IMR-90 (cell line): ENCODE measurements at regions not wholly inside any gene's neighbourhood (a gene's known extent, or its start where the extent isn't known, plus 50 kb on each side); places are given as distances from the start of the nearest gene placed in this dataset.

Source experiments
- ATAC-seq: fragments of 200-7000 bp; cut with Tn5 transposase; 2 replicates; pipeline ENCODE4 v1.9.1; 2020; ENCODE audit warnings: low read depth, mild to moderate bottlenecking, moderate library complexity
- BruUV-seq: library from RNA; stranded (reverse); fragments of 400-500 nt; replicated peaks from 2 replicates; lab custom pipeline; 2021; lab: Mats Ljungman, UMichigan
- CTCF ChIA-PET: fragments of 300-600 bp; formaldehyde crosslinking; extraction: SDS; loops from one replicate; lab custom pipeline; 2021; ENCODE audit warnings: antibody characterized with exemption; lab: Yijun Ruan, JAX
- POLR2A ChIA-PET: fragments of 300-600 bp; sonication (Branson Sonifier 250); formaldehyde crosslinking; loops from one replicate; lab custom pipeline; 2022; ENCODE audit warnings: antibody characterized with exemption; ENCODE audit not compliant: unreplicated experiment; lab: Charles Lee
- DNase-seq: peaks from one replicate; pipeline ENCODE4 v3.0.0; 2013
- H2AFZ ChIP-seq: replicated peaks from 2 replicates; pipeline ENCODE3; 2013; ENCODE audit warnings: low read length, mild to moderate bottlenecking; ENCODE audit not compliant: poor library complexity
- H2AK5ac ChIP-seq: 2 replicates; pipeline ENCODE4 v1.6.1; 2013; ENCODE audit warnings: low read depth, low read length, inconsistent platforms
- H2AK9ac ChIP-seq: replicated peaks from 2 replicates; pipeline ENCODE3; 2013; ENCODE audit warnings: mild to moderate bottlenecking, low read depth, low read length, moderate library complexity; ENCODE audit not compliant: poor library complexity
- H2BK120ac ChIP-seq: 2 replicates; pipeline ENCODE4 v1.6.1; 2013; ENCODE audit warnings: low read depth, low read length, inconsistent platforms
- H2BK15ac ChIP-seq: 3 replicates; pipeline ENCODE4 v1.6.1; 2013; ENCODE audit warnings: low read depth, low read length, inconsistent platforms
- H2BK20ac ChIP-seq: 2 replicates; pipeline ENCODE4 v1.6.1; 2013; ENCODE audit warnings: low read depth, mild to moderate bottlenecking, inconsistent platforms, low read length, moderate library complexity
- H2BK5ac ChIP-seq: 2 replicates; pipeline ENCODE4 v1.6.1; 2013; ENCODE audit warnings: mild to moderate bottlenecking, low read depth, low read length, inconsistent platforms; ENCODE audit not compliant: poor library complexity, severe bottlenecking
- H3K14ac ChIP-seq: replicated peaks from 2 replicates; pipeline ENCODE4 v1.6.1; 2013; ENCODE audit warnings: low read depth, low read length, inconsistent platforms
- H3K18ac ChIP-seq: 2 replicates; pipeline ENCODE4 v1.6.1; 2013; ENCODE audit warnings: low read depth, low read length, control low read depth
- H3K23ac ChIP-seq: 2 replicates; pipeline ENCODE4 v1.6.1; 2013; ENCODE audit warnings: low read depth, low read length, inconsistent platforms
- H3K27ac ChIP-seq: 2 replicates; pipeline ENCODE4 v1.5.1; 2013; ENCODE audit warnings: mild to moderate bottlenecking, control low read depth, low read length; ENCODE audit not compliant: insufficient read depth
- H3K27me3 ChIP-seq: 2 replicates; pipeline ENCODE4 v1.6.1; 2013; ENCODE audit warnings: low read length; ENCODE audit not compliant: control insufficient read depth, insufficient read depth
- H3K36me3 ChIP-seq: 2 replicates; pipeline ENCODE4 v1.6.1; 2013; ENCODE audit warnings: low read length, mixed read lengths; ENCODE audit not compliant: control insufficient read depth, insufficient read depth
- H3K4ac ChIP-seq: 2 replicates; pipeline ENCODE4 v1.6.1; 2013; ENCODE audit warnings: low read depth, low read length, inconsistent platforms
- H3K4me1 ChIP-seq: 2 replicates; pipeline ENCODE4 v1.6.1; 2013; ENCODE audit warnings: low read length, mixed read lengths; ENCODE audit not compliant: control insufficient read depth, insufficient read depth
- H3K4me2 ChIP-seq: 2 replicates; pipeline ENCODE4 v1.6.1; 2013; ENCODE audit warnings: low read depth, mild to moderate bottlenecking, control low read depth, low read length, moderate library complexity
- H3K4me3 ChIP-seq: 2 replicates; pipeline ENCODE4 v1.5.1; 2013; ENCODE audit warnings: low read depth, mild to moderate bottlenecking, control low read depth, low read length, moderate library complexity; ENCODE audit not compliant: insufficient read depth
- H3K56ac ChIP-seq: 2 replicates; pipeline ENCODE4 v1.6.1; 2013; ENCODE audit warnings: low read length, inconsistent platforms; ENCODE audit not compliant: insufficient read depth; ENCODE audit errors: extremely low read depth
- H3K79me1 ChIP-seq, 2 experiments: 2 replicates each; pipeline ENCODE4 v1.6.1; 2013; ENCODE audit warnings: low read length in 2 of 2, inconsistent platforms in 1 of 2, low read depth in 1 of 2
- H3K9ac ChIP-seq: 2 replicates; pipeline ENCODE4 v1.6.1; 2013; ENCODE audit warnings: low read depth, low read length, control low read depth
- H3K9me1 ChIP-seq: 2 replicates; pipeline ENCODE4 v1.6.1; 2013; ENCODE audit warnings: low read length, inconsistent platforms; ENCODE audit not compliant: insufficient read depth
- H3K9me3 ChIP-seq: 2 replicates; pipeline ENCODE4 v1.6.1; 2013; ENCODE audit warnings: low read length; ENCODE audit not compliant: control insufficient read depth, insufficient read depth
- H4K20me1 ChIP-seq: 2 replicates; pipeline ENCODE4 v1.6.1; 2013; ENCODE audit warnings: low read length, inconsistent platforms; ENCODE audit not compliant: insufficient read depth
- H4K5ac ChIP-seq: 2 replicates; pipeline ENCODE4 v1.6.1; 2013; ENCODE audit warnings: mild to moderate bottlenecking, low read depth, low read length, control low read depth
- H4K8ac ChIP-seq, 2 experiments: 2 replicates each; pipeline ENCODE4 v1.6.1; 2013; ENCODE audit warnings: low read depth in 2 of 2, low read length in 2 of 2, control low read depth in 1 of 2, inconsistent platforms in 1 of 2
- H4K91ac ChIP-seq: 2 replicates; pipeline ENCODE4 v1.6.1; 2013; ENCODE audit warnings: low read depth, low read length, inconsistent platforms; ENCODE audit not compliant: insufficient read depth
- CEBPB ChIP-seq: IDR thresholded peaks from 2 replicates; pipeline ENCODE4 v1.6.1; 2012; ENCODE audit warnings: low read depth, low read length, improper control_type of control experiment
- FOS ChIP-seq: fragments of 150-350 bp; IDR thresholded peaks from 2 replicates; pipeline ENCODE4 v1.6.1; 2016; ENCODE audit warnings: low read depth, low read length
- MAFK ChIP-seq: IDR thresholded peaks from 2 replicates; pipeline ENCODE4 v1.6.1; 2012; ENCODE audit warnings: low read depth, low read length, improper control_type of control experiment
- MAZ ChIP-seq: IDR thresholded peaks from 2 replicates; pipeline ENCODE4 v1.6.1; 2012; ENCODE audit warnings: low read depth, mild to moderate bottlenecking, low read length, improper control_type of control experiment, moderate library complexity, borderline replicate concordance
- MXI1 ChIP-seq: IDR thresholded peaks from 2 replicates; pipeline ENCODE4 v1.6.1; 2012; ENCODE audit warnings: low read depth, mild to moderate bottlenecking, low read length, moderate library complexity, borderline replicate concordance
- NFE2L2 ChIP-seq: fragments of 150-350 bp; IDR thresholded peaks from 2 replicates; pipeline ENCODE4 v1.6.1; 2016; ENCODE audit warnings: low read depth, mild to moderate bottlenecking, low read length
- POLR2A ChIP-seq: IDR thresholded peaks from 2 replicates; pipeline ENCODE4 v1.6.1; 2012; ENCODE audit warnings: mild to moderate bottlenecking, low read depth, low read length
- RAD21 ChIP-seq: IDR thresholded peaks from 2 replicates; pipeline ENCODE4 v1.6.1; 2012; ENCODE audit warnings: low read length, improper control_type of control experiment
- RCOR1 ChIP-seq: IDR thresholded peaks from 2 replicates; pipeline ENCODE4 v1.6.1; 2012; ENCODE audit warnings: mild to moderate bottlenecking, low read length, improper control_type of control experiment; ENCODE audit not compliant: insufficient replicate concordance
- SMC3 ChIP-seq: fragments of 150-350 bp; IDR thresholded peaks from 2 replicates; pipeline ENCODE4 v1.6.1; 2016; ENCODE audit warnings: low read depth, mild to moderate bottlenecking, antibody characterized with exemption, low read length, moderate library complexity
- USF2 ChIP-seq: fragments of 150-350 bp; IDR thresholded peaks from 2 replicates; pipeline ENCODE4 v1.6.1; 2017; ENCODE audit warnings: mild to moderate bottlenecking, antibody characterized with exemption, low read length, low read depth
- WGBS, 2 experiments: methylation state at CpG; one replicate each; pipeline versions ENCODE4 v1.1.5 to v1.1.7; 2013; ENCODE audit warnings: missing lambda C conversion rate in 2 of 2; ENCODE audit not compliant: insufficient read length in 1 of 2; ENCODE audit errors: extremely low coverage in 2 of 2; 5-methylcytosine and 5-hydroxymethylcytosine counted together
- dilution Hi-C: fragments of 300-500 bp; cut with HindIII; formaldehyde crosslinking; loops from one replicate; pipeline ENCODE4 v1.14.3; 2018; ENCODE audit warnings: low sequenced_read_pairs; ENCODE audit not compliant: unreplicated experiment
- in situ Hi-C: fragments of 300-500 bp; cut with MboI; formaldehyde crosslinking; loops from 3 replicates; pipeline ENCODE4 v1.14.3; 2019; ENCODE audit warnings: low sequenced_read_pairs, inconsistent platforms, mixed read lengths
- intact Hi-C: fragments of 100-400 bp; cut with micrococcal nuclease; formaldehyde crosslinking; loops from 2 replicates; pipeline ENCODE4 v1.10.0; 2022
- TF ChIP-seq, protein P1 (sequence below): fragments of 150-350 bp; IDR thresholded peaks from 2 replicates; pipeline ENCODE4 v1.6.1; 2016; ENCODE audit warnings: low read depth, mild to moderate bottlenecking, low read length, moderate library complexity, borderline replicate concordance

- Histone ChIP-seq H2BK120ac (no peak overlapping the region), H3K79me1 (no peaks in the 10 kb centered on the region), H2BK20ac (no peak overlapping the region), H3K23ac (no peak overlapping the region), H4K8ac (no peak overlapping the region), H4K91ac (no peak overlapping the region), H3K56ac (no peak overlapping the region), H4K20me1 (no peaks in the 10 kb centered on the region), H3K9me1 (no peaks in the 10 kb centered on the region), H3K4ac (no peak overlapping the region), H2AK9ac (no peak overlapping the region), H3K14ac (no peak overlapping the region), H3K4me2 (no peak overlapping the region), H3K9me3 (peaks cover 38% of the 10 kb centered on the region), H3K9ac (no peak overlapping the region), H2BK15ac (no peak overlapping the region), H2BK5ac (no peak overlapping the region), H3K27ac (no peak overlapping the region), H3K27me3 (no peaks in the 10 kb centered on the region), H3K18ac (no peak overlapping the region), H3K4me3 (no peak overlapping the region), H2AFZ (no peak overlapping the region), H3K4me1 (no peaks in the 10 kb centered on the region), H2AK5ac (no peak overlapping the region), H3K36me3 (no peaks in the 10 kb centered on the region), H4K5ac (no peak overlapping the region)
- no peak for TF ChIP-seq CEBPB
- TF ChIP-seq SMC3, result no peak
- no peak for TF ChIP-seq POLR2A
- no peak for TF ChIP-seq RCOR1
- TF ChIP-seq FOS, result no peak
- no peak for TF ChIP-seq MAFK
- TF ChIP-seq USF2, result no peak
- TF ChIP-seq MXI1, result no peak
- TF ChIP-seq, protein P1, sequence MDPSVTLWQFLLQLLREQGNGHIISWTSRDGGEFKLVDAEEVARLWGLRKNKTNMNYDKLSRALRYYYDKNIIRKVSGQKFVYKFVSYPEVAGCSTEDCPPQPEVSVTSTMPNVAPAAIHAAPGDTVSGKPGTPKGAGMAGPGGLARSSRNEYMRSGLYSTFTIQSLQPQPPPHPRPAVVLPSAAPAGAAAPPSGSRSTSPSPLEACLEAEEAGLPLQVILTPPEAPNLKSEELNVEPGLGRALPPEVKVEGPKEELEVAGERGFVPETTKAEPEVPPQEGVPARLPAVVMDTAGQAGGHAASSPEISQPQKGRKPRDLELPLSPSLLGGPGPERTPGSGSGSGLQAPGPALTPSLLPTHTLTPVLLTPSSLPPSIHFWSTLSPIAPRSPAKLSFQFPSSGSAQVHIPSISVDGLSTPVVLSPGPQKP, result no peak
- TF ChIP-seq NFE2L2, result no peak
- no peak for TF ChIP-seq MAZ
- TF ChIP-seq RAD21, result no peak
- no peak for ATAC-seq
- POLR2A ChIA-PET, result no interaction called here
- in situ Hi-C loops (no loop called here), dilution Hi-C loops (no loop called here), intact Hi-C loops (no loop called here)
- BruUV-seq, result no TSS peak
- WGBS, 2 experiments, result 62% methylated on average over 4 of the region's 10 CpGs; no CpG with 5 or more reads in 1 of the 2 experiments
- no peak for DNase-seq
- CTCF ChIA-PET, result no interaction called here
Measured at GRCh38 chr13:111961236-111961635, 105.7 kb upstream of the SOX1 start.
